GM12878 (cell line): ENCODE measurements at regions not wholly inside any gene's neighbourhood (a gene's known extent, or its start where the extent isn't known, plus 50 kb on each side); places are given as distances from the start of the nearest gene placed in this dataset.

ENCODE experiments used
- ATAC-seq: fragments of 200-7000 bp; cut with Tn5 transposase; 3 replicates; pipeline ENCODE4 v1.9.1; 2020; ENCODE audit warnings: mild to moderate bottlenecking, moderate library complexity
- BruUV-seq: library from RNA; stranded (reverse); fragments of 400-500 nt; replicated peaks from 2 replicates; lab custom pipeline; 2021; lab: Mats Ljungman, UMichigan
- CTCF ChIA-PET: fragments of 300-600 bp; sonication (Branson Sonifier 250); formaldehyde crosslinking; extraction: SDS; loops from one replicate; lab custom pipeline; 2021; ENCODE audit warnings: inconsistent platforms; lab: Yijun Ruan, JAX
- POLR2A ChIA-PET: fragments of 350-600 bp; formaldehyde crosslinking; extraction: SDS; loops from one replicate; lab custom pipeline; 2021; ENCODE audit warnings: inconsistent platforms; lab: Charles Lee
- RAD21 ChIA-PET: fragments of 300-600 bp; sonication (Branson Sonifier 250); formaldehyde crosslinking; loops from one replicate; lab custom pipeline; 2023; ENCODE audit warnings: antibody characterized with exemption; ENCODE audit not compliant: unreplicated experiment; lab: Charles Lee
- SMC1A ChIA-PET: fragments of 300-600 bp; sonication (Branson Sonifier 250); formaldehyde crosslinking; loops from one replicate; lab custom pipeline; 2023; ENCODE audit not compliant: unreplicated experiment, uncharacterized antibody; lab: Charles Lee
- DNase-seq: peaks from one replicate; pipeline ENCODE4 v3.0.0-alpha.2; 2011; ENCODE audit warnings: low read depth, low spot score
- FAIRE-seq: peaks from 3 replicates; lab custom pipeline; 2011; peaks lifted over from hg19 to GRCh38; lab: Jason Lieb, UNC
- H2AFZ ChIP-seq: 2 replicates; pipeline ENCODE4 v1.6.0; 2011; ENCODE audit warnings: low read depth, low read length, control low read depth; ENCODE audit not compliant: control insufficient read depth
- H3K27ac ChIP-seq: 2 replicates; pipeline ENCODE4 v1.5.1; 2011; ENCODE audit warnings: control low read depth; ENCODE audit not compliant: control insufficient read depth, insufficient read depth
- H3K27me3 ChIP-seq, 2 experiments: replicated peaks in 1 of 2; 2 replicates each; pipeline versions ENCODE4 v1.6.0 to v1.6.1; 2011; ENCODE audit warnings: low read length in 1 of 2; ENCODE audit not compliant: control insufficient read depth in 2 of 2, insufficient read depth in 2 of 2
- H3K36me3 ChIP-seq, 2 experiments: 2 replicates each; pipeline ENCODE4 v1.5.1; 2011; ENCODE audit warnings: low read length in 1 of 2; ENCODE audit not compliant: control insufficient read depth in 2 of 2, insufficient read depth in 2 of 2
- H3K4me1 ChIP-seq: 2 replicates; pipeline ENCODE4 v1.6.1; 2011; ENCODE audit warnings: mild to moderate bottlenecking, low read length, moderate library complexity, mixed read lengths; ENCODE audit not compliant: control insufficient read depth, insufficient read depth
- H3K4me2 ChIP-seq: 2 replicates; pipeline ENCODE4 v1.6.0; 2011; ENCODE audit warnings: control low read depth; ENCODE audit not compliant: control insufficient read depth, insufficient read depth
- H3K4me3 ChIP-seq: fragments of 200-600 bp; sonication (generic); 2 replicates; pipeline ENCODE4 v1.5.1; 2016
- H3K79me2 ChIP-seq: 2 replicates; pipeline ENCODE4 v1.6.0; 2011; ENCODE audit warnings: low read length; ENCODE audit not compliant: control insufficient read depth, insufficient read depth
- H3K9ac ChIP-seq: 2 replicates; pipeline ENCODE4 v1.8.0; 2011; ENCODE audit warnings: low read length, control low read depth, mixed read lengths; ENCODE audit not compliant: control insufficient read depth, insufficient read depth
- H3K9me3 ChIP-seq: replicated peaks from 3 replicates; pipeline ENCODE4 v1.5.1; 2011; ENCODE audit warnings: mild to moderate bottlenecking, low read length; ENCODE audit not compliant: control insufficient read depth, insufficient read depth
- H4K20me1 ChIP-seq: 2 replicates; pipeline ENCODE4 v1.6.0; 2011; ENCODE audit not compliant: control insufficient read depth, insufficient read depth
- BCL11A ChIP-seq: IDR thresholded peaks from 2 replicates; pipeline ENCODE4 v1.6.1; 2011; ENCODE audit warnings: low read depth, low read length
- CBFB ChIP-seq: IDR thresholded peaks from 2 replicates; pipeline ENCODE4 v1.6.1; 2016; ENCODE audit warnings: antibody characterized with exemption, low read depth
- EGR1 ChIP-seq, 2 experiments: IDR thresholded peaks; 1 replicate in 1 of 2; 2 replicates in 1 of 2; pipeline ENCODE4 v1.6.1; 2011 to 2012; ENCODE audit warnings: low read depth in 2 of 2, low read length in 2 of 2, borderline replicate concordance in 1 of 2, mild to moderate bottlenecking in 1 of 2, moderate library complexity in 1 of 2
- EZH2 ChIP-seq: IDR thresholded peaks from 2 replicates; pipeline ENCODE4 v1.6.1; 2012; ENCODE audit warnings: low read depth, mild to moderate bottlenecking, control low read depth, inconsistent platforms, low read length, borderline replicate concordance; ENCODE audit not compliant: control insufficient read depth
- FOXK2 ChIP-seq: fragments of 450-650 bp; IDR thresholded peaks from 2 replicates; pipeline ENCODE4 v1.6.1; 2017; ENCODE audit warnings: mild to moderate bottlenecking, moderate library complexity
- HDAC2 ChIP-seq: fragments of 200-600 bp; sonication (generic); IDR thresholded peaks from 2 replicates; pipeline ENCODE4 v1.6.1; 2017
- HDGF ChIP-seq: fragments of 450-650 bp; IDR thresholded peaks from 2 replicates; pipeline ENCODE4 v1.6.1; 2016; ENCODE audit warnings: antibody characterized with exemption
- IKZF2 ChIP-seq, 2 experiments: fragments of 450-650 bp; IDR thresholded peaks; 2 replicates each; pipeline ENCODE4 v1.6.1; 2017; ENCODE audit warnings: mild to moderate bottlenecking in 2 of 2, moderate library complexity in 2 of 2
- IRF4 ChIP-seq: IDR thresholded peaks from 2 replicates; pipeline ENCODE4 v1.6.1; 2011; ENCODE audit warnings: low read depth, low read length
- JUND ChIP-seq: IDR thresholded peaks from 2 replicates; pipeline ENCODE4 v1.6.1; 2012; ENCODE audit warnings: low read depth, mild to moderate bottlenecking, low read length, improper control_type of control experiment, moderate library complexity
- NKRF ChIP-seq: fragments of 450-650 bp; conservative IDR thresholded peaks from 2 replicates; pipeline ENCODE4 v1.6.1; 2017; ENCODE audit warnings: mild to moderate bottlenecking, moderate library complexity
- NR2C2 ChIP-seq: IDR thresholded peaks from 2 replicates; pipeline ENCODE4 v1.6.1; 2011; ENCODE audit warnings: borderline replicate concordance, low read depth; ENCODE audit not compliant: control insufficient read depth, insufficient read length
- PML ChIP-seq: IDR thresholded peaks from 2 replicates; pipeline ENCODE4 v1.6.1; 2012; ENCODE audit warnings: low read length, inconsistent platforms
- RB1 ChIP-seq: fragments of 450-650 bp; formaldehyde crosslinking; IDR thresholded peaks from 2 replicates; pipeline ENCODE4 v1.6.1; 2017; ENCODE audit warnings: mild to moderate bottlenecking, borderline replicate concordance
- SREBF1 ChIP-seq: IDR thresholded peaks from 2 replicates; pipeline ENCODE4 v1.6.1; 2012; ENCODE audit warnings: mild to moderate bottlenecking, low read length
- STAT1 ChIP-seq: fragments of 450-650 bp; conservative IDR thresholded peaks from 2 replicates; pipeline ENCODE4 v1.6.1; 2014; ENCODE audit warnings: antibody characterized with exemption, mild to moderate bottlenecking
- ZNF274 ChIP-seq: IDR thresholded peaks from one replicate; pipeline ENCODE4 v1.8.0; 2011; ENCODE audit not compliant: insufficient read length, insufficient read depth
- WGBS: methylation state at CpG from one replicate; pipeline ENCODE4 v1.1.6; 2016; ENCODE audit warnings: low lambda C conversion rate; ENCODE audit not compliant: insufficient replicate concordance, insufficient coverage; ENCODE audit errors: missing lambda C conversion rate; 5-methylcytosine and 5-hydroxymethylcytosine counted together
- in situ Hi-C: fragments of 300-500 bp; cut with MboI; formaldehyde crosslinking; loops from 9 replicates; pipeline ENCODE4 v1.14.3; 2018; ENCODE audit warnings: mixed read lengths
- intact Hi-C: fragments of 100-400 bp; cut with micrococcal nuclease; formaldehyde crosslinking; loops from one replicate; pipeline ENCODE4 v1.14.2; 2022; ENCODE audit not compliant: unreplicated experiment
- TF ChIP-seq, protein P1 (sequence below): IDR thresholded peaks from 2 replicates; pipeline ENCODE4 v1.6.1; 2012; ENCODE audit warnings: low read depth, low read length, improper control_type of control experiment

DNA sequence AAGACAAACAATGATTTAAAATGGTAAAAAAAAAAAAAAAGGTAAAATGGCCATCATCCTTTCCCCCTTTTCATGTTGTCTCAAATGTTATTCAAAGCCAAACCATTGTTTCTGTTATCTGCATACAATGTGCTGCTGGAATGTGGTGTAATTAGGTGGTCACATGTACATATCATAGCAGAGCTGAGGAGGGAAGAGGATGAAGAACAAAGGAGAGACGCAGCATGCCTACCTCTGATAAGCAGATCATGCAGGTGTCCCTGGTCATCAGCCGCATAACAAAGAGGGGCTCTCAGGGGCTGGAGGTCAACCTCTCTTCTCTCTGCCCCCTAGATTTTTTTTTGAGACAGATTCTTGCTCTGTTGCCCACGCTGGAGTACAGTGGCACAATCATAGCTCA, 141.0 kb downstream of the CARTPT start:
- ATAC-seq (no peak), DNase-seq (no peak), FAIRE-seq (no peak)
- Histone ChIP-seq H3K36me3 (no peaks in the 10 kb centered on the region), H2AFZ (no peak overlapping the region), H3K27me3 (no peaks in the 10 kb centered on the region), H3K4me2 (no peak overlapping the region), H3K9ac (no peak overlapping the region), H3K9me3 (no peaks in the 10 kb centered on the region; the same call in 2 of the 3 replicates), H3K27ac (no peak overlapping the region), H3K4me3 (no peak overlapping the region), H4K20me1 (no peaks in the 10 kb centered on the region), H3K4me1 (no peaks in the 10 kb centered on the region), H3K79me2 (no peaks in the 10 kb centered on the region)
- SMC1A ChIA-PET = interaction anchor here (1.2 kb wide), 1 partner anchor 11 kb away, joined by 3 read pairs; no protein-coding TSS in a partner anchor
- CTCF ChIA-PET = no interaction called here
- POLR2A ChIA-PET = interaction anchor here (0.7 kb wide), 1 partner anchor 21 kb away, joined by 3 read pairs; no protein-coding TSS in a partner anchor
- in situ Hi-C loops (no loop called here), intact Hi-C loops (no loop called here)
- RAD21 ChIA-PET = no interaction called here
- TF ChIP-seq FOXK2 = no peak
- no peak for TF ChIP-seq ZNF274
- no peak for TF ChIP-seq EZH2
- TF ChIP-seq STAT1 = no peak
- TF ChIP-seq NR2C2 = no peak
- TF ChIP-seq HDAC2 = no peak
- no peak for TF ChIP-seq PML
- no peak for TF ChIP-seq IKZF2 (IDR thresholded peaks at IDR 0.05)
- no peak for TF ChIP-seq BCL11A
- no peak for TF ChIP-seq RB1
- no peak for TF ChIP-seq NKRF
- TF ChIP-seq, protein P1, sequence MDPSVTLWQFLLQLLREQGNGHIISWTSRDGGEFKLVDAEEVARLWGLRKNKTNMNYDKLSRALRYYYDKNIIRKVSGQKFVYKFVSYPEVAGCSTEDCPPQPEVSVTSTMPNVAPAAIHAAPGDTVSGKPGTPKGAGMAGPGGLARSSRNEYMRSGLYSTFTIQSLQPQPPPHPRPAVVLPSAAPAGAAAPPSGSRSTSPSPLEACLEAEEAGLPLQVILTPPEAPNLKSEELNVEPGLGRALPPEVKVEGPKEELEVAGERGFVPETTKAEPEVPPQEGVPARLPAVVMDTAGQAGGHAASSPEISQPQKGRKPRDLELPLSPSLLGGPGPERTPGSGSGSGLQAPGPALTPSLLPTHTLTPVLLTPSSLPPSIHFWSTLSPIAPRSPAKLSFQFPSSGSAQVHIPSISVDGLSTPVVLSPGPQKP = no peak
- no peak for TF ChIP-seq SREBF1
- no peak for TF ChIP-seq EGR1 (IDR thresholded peaks at IDR 0.05; ENCODE audit: borderline replicate concordance in 1 of 2, low read depth in 2 of 2, low read length in 2 of 2)
- TF ChIP-seq HDGF = no peak
- no peak for TF ChIP-seq CBFB
- no peak for TF ChIP-seq IRF4
- no peak for TF ChIP-seq JUND
- 56% methylated on average over 3 of the region's 3 CpGs for WGBS
- BruUV-seq = no TSS peak
